ENCODE measurements at regions not wholly inside any gene's neighbourhood (a gene's known extent, or its start where the extent isn't known, plus 50 kb on each side); places are given as distances from the start of the nearest gene placed in this dataset.

- TF ChIP-seq CTCF (conservative IDR thresholded peaks at IDR 0.05) (no peak), ZFX (IDR thresholded peaks at IDR 0.05) (no peak)
Observed at GRCh38 chr3:27789420-27789819, 67.3 kb upstream of the EOMES start.

All from C4-2B (cell line).